DMS 273 (cell line): ENCODE measurements at regions not wholly inside any gene's neighbourhood (a gene's known extent, or its start where the extent isn't known, plus 50 kb on each side); places are given as distances from the start of the nearest gene placed in this dataset.
A peak's percentile ranks its signal among the peaks of the same experiment; 100 is the strongest.

Experiments used
- DNase-seq: peaks from one replicate; lab custom pipeline; 2025; ENCODE audit not compliant: unreplicated experiment; lab: John Stamatoyannopoulos, UW

GRCh38 chr7:69464035-69464434, 134.2 kb upstream of the AUTS2 start:
- DNase-seq: no peak

GRCh38 chr7:69465262-69465661, 133.0 kb upstream of the AUTS2 start:
- DNase-seq: no peak

GRCh38 chr7:69467826-69468225, 130.4 kb upstream of the AUTS2 start:
- DNase-seq: no peak

GRCh38 chr7:69476416-69476815, 121.9 kb upstream of the AUTS2 start:
- DNase-seq: no peak

GRCh38 chr7:69482676-69483075, 115.6 kb upstream of the AUTS2 start:
- no peak for DNase-seq

- no peak for DNase-seq
These were observed 108.7 kb upstream of the AUTS2 start for GRCh38 chr7:69489533-69489932.

GRCh38 chr7:69498671-69499070, 99.6 kb upstream of the AUTS2 start:
- DNase-seq: no peak

- DNase-seq: peak; percentile 29
These were observed 95.9 kb upstream of the AUTS2 start for GRCh38 chr7:69502358-69502757.

- no peak for DNase-seq
These were observed 93.4 kb upstream of the AUTS2 start for GRCh38 chr7:69504733-69505420.

- no peak for DNase-seq
These were observed 89.5 kb upstream of the AUTS2 start for GRCh38 chr7:69508736-69509135.

- DNase-seq: no peak
These were observed 88.2 kb upstream of the AUTS2 start for GRCh38 chr7:69510114-69510513.

GRCh38 chr7:69515495-69516212, 82.6 kb upstream of the AUTS2 start:
- DNase-seq: no peak

- no peak for DNase-seq
These were observed 81.9 kb upstream of the AUTS2 start for GRCh38 chr7:69516238-69516820.

GRCh38 chr7:69517985-69518704, 80.1 kb upstream of the AUTS2 start:
- DNase-seq: no peak

GRCh38 chr7:69518705-69519077, 79.6 kb upstream of the AUTS2 start:
- no peak for DNase-seq

GRCh38 chr7:69526570-69526969, 71.7 kb upstream of the AUTS2 start:
- DNase-seq: no peak

GRCh38 chr7:69527706-69528105, 70.6 kb upstream of the AUTS2 start:
- no peak for DNase-seq

- no peak for DNase-seq
These were observed 67.2 kb upstream of the AUTS2 start for GRCh38 chr7:69531050-69531449.

- DNase-seq: no peak
These were observed 63.7 kb upstream of the AUTS2 start for GRCh38 chr7:69534461-69535041.

- no peak for DNase-seq
These were observed 60.6 kb upstream of the AUTS2 start for GRCh38 chr7:69537691-69538090.

GRCh38 chr7:69539531-69539930, 58.7 kb upstream of the AUTS2 start:
- DNase-seq: no peak
